Endothelial cell (in vitro differentiated cells): ENCODE measurements at regions not wholly inside any gene's neighbourhood (a gene's known extent, or its start where the extent isn't known, plus 50 kb on each side); places are given as distances from the start of the nearest gene placed in this dataset.

Experiments
- DNase-seq: peaks from one replicate; pipeline ENCODE4 v3.0.0; 2021; ENCODE audit warnings: low spot score
- H3K27ac Mint-ChIP-seq: one replicate; pipeline ENCODE4 v1.8.0; 2021; ENCODE audit warnings: mixed read lengths, inconsistent platforms; ENCODE audit not compliant: unreplicated experiment
- H3K27me3 Mint-ChIP-seq: one replicate; pipeline ENCODE4 v1.8.0; 2021; ENCODE audit warnings: mild to moderate bottlenecking, moderate library complexity, mixed read lengths, inconsistent platforms; ENCODE audit not compliant: unreplicated experiment
- H3K36me3 Mint-ChIP-seq: one replicate; pipeline ENCODE4 v1.8.0; 2021; ENCODE audit warnings: mild to moderate bottlenecking, low read depth, mixed read lengths, inconsistent platforms; ENCODE audit not compliant: unreplicated experiment
- H3K4me1 Mint-ChIP-seq: one replicate; pipeline ENCODE4 v1.8.0; 2021; ENCODE audit warnings: mild to moderate bottlenecking, mixed read lengths, inconsistent platforms; ENCODE audit not compliant: unreplicated experiment
- H3K4me3 Mint-ChIP-seq: one replicate; pipeline ENCODE4 v1.8.0; 2021; ENCODE audit warnings: mild to moderate bottlenecking, mixed read lengths, inconsistent platforms; ENCODE audit not compliant: unreplicated experiment
- H3K9me3 Mint-ChIP-seq: one replicate; pipeline ENCODE4 v1.8.0; 2021; ENCODE audit warnings: mixed read lengths, inconsistent platforms; ENCODE audit not compliant: unreplicated experiment
- CTCF ChIP-seq: fragments of 200-600 bp; sonication (generic); IDR thresholded peaks from one replicate; pipeline ENCODE4 v1.5.0; 2021; ENCODE audit warnings: antibody characterized with exemption; ENCODE audit not compliant: unreplicated experiment

- peaks cover 2% of the 10 kb centered on the region for H3K27me3 Mint-ChIP-seq
- no peak overlapping the region for H3K4me3 Mint-ChIP-seq
- no peak for DNase-seq
- no peaks in the 10 kb centered on the region for H3K9me3 Mint-ChIP-seq
- TF ChIP-seq CTCF = no peak
- H3K4me1 Mint-ChIP-seq = peaks cover 37% of the 10 kb centered on the region
- peak overlapping the region; percentile 79 for H3K27ac Mint-ChIP-seq
- H3K36me3 Mint-ChIP-seq = no peaks in the 10 kb centered on the region
Observed at GRCh38 chr9:28005779-28006178, 432.5 kb upstream of the C9orf72 start.

GRCh38 chr9:28007097-28007817, 434.0 kb upstream of the C9orf72 start:
- Mint-ChIP-seq H3K36me3 (no peaks in the 10 kb centered on the region), H3K9me3 (no peaks in the 10 kb centered on the region), H3K4me1 (peaks cover 28% of the 10 kb centered on the region), H3K27ac (no peak overlapping the region), H3K27me3 (peaks cover 3% of the 10 kb centered on the region), H3K4me3 (no peak overlapping the region)
- DNase-seq = no peak
- TF ChIP-seq CTCF = no peak

- Mint-ChIP-seq H3K27ac (no peak overlapping the region), H3K4me3 (no peak overlapping the region), H3K36me3 (no peaks in the 10 kb centered on the region), H3K4me1 (no peaks in the 10 kb centered on the region), H3K27me3 (peaks cover 3% of the 10 kb centered on the region), H3K9me3 (no peaks in the 10 kb centered on the region)
- TF ChIP-seq CTCF = no peak
- no peak for DNase-seq
Observed at GRCh38 chr9:28014212-28014611, 440.9 kb upstream of the C9orf72 start.

GRCh38 chr9:28024676-28025075, 451.4 kb upstream of the C9orf72 start:
- no peaks in the 10 kb centered on the region for H3K27me3 Mint-ChIP-seq
- H3K4me3 Mint-ChIP-seq = no peak overlapping the region
- H3K4me1 Mint-ChIP-seq = no peaks in the 10 kb centered on the region
- H3K27ac Mint-ChIP-seq = no peak overlapping the region
- TF ChIP-seq CTCF = no peak
- DNase-seq = no peak
- no peaks in the 10 kb centered on the region for H3K9me3 Mint-ChIP-seq
- H3K36me3 Mint-ChIP-seq = no peaks in the 10 kb centered on the region

GRCh38 chr9:28025186-28025585, 451.9 kb upstream of the C9orf72 start:
- Mint-ChIP-seq H3K4me3 (no peak overlapping the region), H3K4me1 (no peaks in the 10 kb centered on the region), H3K36me3 (no peaks in the 10 kb centered on the region), H3K27ac (no peak overlapping the region), H3K9me3 (no peaks in the 10 kb centered on the region), H3K27me3 (no peaks in the 10 kb centered on the region)
- no peak for TF ChIP-seq CTCF
- DNase-seq = no peak
